GM23338 (cell line): ENCODE measurements at regions not wholly inside any gene's neighbourhood (a gene's known extent, or its start where the extent isn't known, plus 50 kb on each side); places are given as distances from the start of the nearest gene placed in this dataset.

Experiments used
- ATAC-seq: fragments of 200-7000 bp; cut with Tn5 transposase; 3 replicates; pipeline ENCODE4 v1.9.1; 2020
- DNase-seq: peaks from one replicate; pipeline ENCODE4 v3.0.0-alpha.2; 2015; ENCODE audit warnings: low spot score
- H2AFZ ChIP-seq: fragments of 200-600 bp; sonication (generic); 2 replicates; pipeline ENCODE4 v1.8.0; 2016; ENCODE audit warnings: antibody characterized with exemption, mild to moderate bottlenecking, moderate library complexity
- H3F3A ChIP-seq: fragments of 200-600 bp; sonication (generic); replicated peaks from 2 replicates; pipeline ENCODE4 v1.8.0; 2017; ENCODE audit warnings: antibody characterized with exemption, mixed run types, low read depth
- H3K27ac ChIP-seq: fragments of 200-600 bp; sonication (generic); 2 replicates; pipeline ENCODE4 v1.6.1; 2016; ENCODE audit warnings: low read depth
- H3K27me3 ChIP-seq: fragments of 200-600 bp; sonication (generic); 2 replicates; pipeline ENCODE4 v1.8.0; 2016; ENCODE audit warnings: mild to moderate bottlenecking, mixed run types, moderate library complexity; ENCODE audit not compliant: insufficient read depth
- H3K36me3 ChIP-seq: fragments of 200-600 bp; sonication (generic); 2 replicates; pipeline ENCODE4 v1.8.0; 2016; ENCODE audit warnings: mild to moderate bottlenecking; ENCODE audit not compliant: insufficient read depth
- H3K4me1 ChIP-seq: fragments of 200-600 bp; sonication (generic); 2 replicates; pipeline ENCODE4 v1.8.0; 2016; ENCODE audit warnings: mild to moderate bottlenecking, moderate library complexity; ENCODE audit not compliant: insufficient read depth
- H3K4me2 ChIP-seq: fragments of 200-600 bp; sonication (generic); 2 replicates; pipeline ENCODE4 v1.7.1; 2017; ENCODE audit warnings: mixed run types
- H3K4me3 ChIP-seq: fragments of 200-600 bp; sonication (generic); 2 replicates; pipeline ENCODE4 v1.6.1; 2016; ENCODE audit warnings: mixed run types
- H3K79me2 ChIP-seq: fragments of 200-600 bp; sonication (generic); replicated peaks from 2 replicates; pipeline ENCODE4 v1.8.0; 2017; ENCODE audit warnings: mild to moderate bottlenecking; ENCODE audit not compliant: insufficient read depth
- H3K9me2 ChIP-seq: fragments of 200-600 bp; sonication (generic); 2 replicates; pipeline ENCODE4 v1.8.0; 2017; ENCODE audit not compliant: insufficient read depth
- H4K20me1 ChIP-seq: fragments of 200-600 bp; sonication (generic); replicated peaks from 2 replicates; pipeline ENCODE4 v1.8.0; 2017; ENCODE audit warnings: mild to moderate bottlenecking; ENCODE audit not compliant: insufficient read depth
- H3K27ac Mint-ChIP-seq: 2 replicates; pipeline ENCODE4 v1.8.0; 2020; ENCODE audit warnings: inconsistent platforms, mild to moderate bottlenecking, moderate library complexity, mixed read lengths
- H3K27me3 Mint-ChIP-seq: 3 replicates; pipeline ENCODE4 v1.8.0; 2022; ENCODE audit warnings: low read depth, mild to moderate bottlenecking, moderate library complexity, mixed read lengths, inconsistent platforms; ENCODE audit not compliant: insufficient read depth, poor library complexity
- H3K36me3 Mint-ChIP-seq: 3 replicates; pipeline ENCODE4 v1.8.0; 2021; ENCODE audit warnings: low read depth, mild to moderate bottlenecking, inconsistent platforms, moderate library complexity, mixed read lengths
- H3K4me1 Mint-ChIP-seq: 3 replicates; pipeline ENCODE4 v1.8.0; 2020; ENCODE audit warnings: mild to moderate bottlenecking, inconsistent platforms, mixed read lengths
- H3K4me3 Mint-ChIP-seq: 3 replicates; pipeline ENCODE4 v1.8.0; 2021; ENCODE audit warnings: moderate library complexity, mild to moderate bottlenecking, inconsistent platforms, mixed read lengths
- H3K9me3 Mint-ChIP-seq: 3 replicates; pipeline ENCODE4 v1.8.0; 2020; ENCODE audit warnings: moderate library complexity, mild to moderate bottlenecking, inconsistent platforms, mixed read lengths
- CREB1 ChIP-seq: fragments of 250-450 bp; sonication (Bioruptor Pico); IDR thresholded peaks from 2 replicates; pipeline ENCODE4 v1.5.0; 2020; ENCODE audit warnings: low read depth, mild to moderate bottlenecking, moderate library complexity
- CTCF ChIP-seq, 2 experiments: fragments of 200-600 bp in 1 of 2; sonication (generic) in 1 of 2; conservative IDR thresholded peaks; 2 replicates each; pipeline versions ENCODE4 v1.5.1 to v1.6.1; 2016 to 2017; ENCODE audit warnings: antibody characterized with exemption in 2 of 2, low read depth in 2 of 2, mild to moderate bottlenecking in 2 of 2, moderate library complexity in 1 of 2
- EZH2 ChIP-seq: fragments of 200-600 bp; sonication (generic); IDR thresholded peaks from one replicate; pipeline ENCODE4 v1.8.0; 2017; ENCODE audit warnings: antibody characterized with exemption, mild to moderate bottlenecking, low read depth; ENCODE audit not compliant: unreplicated experiment
- EZH2phosphoT487 ChIP-seq: fragments of 200-600 bp; sonication (generic); IDR thresholded peaks from one replicate; pipeline ENCODE4 v1.8.1; 2018; ENCODE audit warnings: antibody characterized with exemption; ENCODE audit not compliant: unreplicated experiment
- JUNB ChIP-seq: IDR thresholded peaks from one replicate; pipeline ENCODE4 v1.6.1; 2016; ENCODE audit warnings: antibody characterized with exemption; ENCODE audit not compliant: unreplicated experiment
- NANOG ChIP-seq: IDR thresholded peaks from 2 replicates; pipeline ENCODE4 v1.6.1; 2016; ENCODE audit warnings: antibody characterized with exemption, borderline replicate concordance
- POLR2AphosphoS5 ChIP-seq: IDR thresholded peaks from 2 replicates; pipeline ENCODE4 v1.6.1; 2016; ENCODE audit warnings: antibody characterized with exemption, low read depth
- STAT1 ChIP-seq: IDR thresholded peaks from one replicate; pipeline ENCODE4 v1.6.1; 2016; ENCODE audit warnings: antibody characterized with exemption; ENCODE audit not compliant: unreplicated experiment
- ZNF114 ChIP-seq: fragments of 250-450 bp; sonication (Bioruptor Pico); IDR thresholded peaks from 2 replicates; pipeline ENCODE4 v1.5.0; 2020; ENCODE audit warnings: mild to moderate bottlenecking, moderate library complexity
- ZNF331 ChIP-seq: fragments of 250-450 bp; sonication (Bioruptor Pico); IDR thresholded peaks from 2 replicates; pipeline ENCODE4 v1.5.0; 2020; ENCODE audit warnings: low read depth, mild to moderate bottlenecking, moderate library complexity
- ZNF462 ChIP-seq: fragments of 250-450 bp; sonication (Bioruptor Pico); IDR thresholded peaks from 2 replicates; pipeline ENCODE4 v1.5.0; 2020; ENCODE audit warnings: mild to moderate bottlenecking, moderate library complexity
- TF ChIP-seq, protein P1 (sequence below): IDR thresholded peaks from one replicate; pipeline ENCODE4 v1.6.1; 2018; ENCODE audit warnings: antibody characterized with exemption; ENCODE audit not compliant: unreplicated experiment
- TF ChIP-seq, protein P2 (sequence below): IDR thresholded peaks from 2 replicates; pipeline ENCODE4 v1.6.1; 2016; ENCODE audit warnings: antibody characterized with exemption

- TF ChIP-seq, protein P1, sequence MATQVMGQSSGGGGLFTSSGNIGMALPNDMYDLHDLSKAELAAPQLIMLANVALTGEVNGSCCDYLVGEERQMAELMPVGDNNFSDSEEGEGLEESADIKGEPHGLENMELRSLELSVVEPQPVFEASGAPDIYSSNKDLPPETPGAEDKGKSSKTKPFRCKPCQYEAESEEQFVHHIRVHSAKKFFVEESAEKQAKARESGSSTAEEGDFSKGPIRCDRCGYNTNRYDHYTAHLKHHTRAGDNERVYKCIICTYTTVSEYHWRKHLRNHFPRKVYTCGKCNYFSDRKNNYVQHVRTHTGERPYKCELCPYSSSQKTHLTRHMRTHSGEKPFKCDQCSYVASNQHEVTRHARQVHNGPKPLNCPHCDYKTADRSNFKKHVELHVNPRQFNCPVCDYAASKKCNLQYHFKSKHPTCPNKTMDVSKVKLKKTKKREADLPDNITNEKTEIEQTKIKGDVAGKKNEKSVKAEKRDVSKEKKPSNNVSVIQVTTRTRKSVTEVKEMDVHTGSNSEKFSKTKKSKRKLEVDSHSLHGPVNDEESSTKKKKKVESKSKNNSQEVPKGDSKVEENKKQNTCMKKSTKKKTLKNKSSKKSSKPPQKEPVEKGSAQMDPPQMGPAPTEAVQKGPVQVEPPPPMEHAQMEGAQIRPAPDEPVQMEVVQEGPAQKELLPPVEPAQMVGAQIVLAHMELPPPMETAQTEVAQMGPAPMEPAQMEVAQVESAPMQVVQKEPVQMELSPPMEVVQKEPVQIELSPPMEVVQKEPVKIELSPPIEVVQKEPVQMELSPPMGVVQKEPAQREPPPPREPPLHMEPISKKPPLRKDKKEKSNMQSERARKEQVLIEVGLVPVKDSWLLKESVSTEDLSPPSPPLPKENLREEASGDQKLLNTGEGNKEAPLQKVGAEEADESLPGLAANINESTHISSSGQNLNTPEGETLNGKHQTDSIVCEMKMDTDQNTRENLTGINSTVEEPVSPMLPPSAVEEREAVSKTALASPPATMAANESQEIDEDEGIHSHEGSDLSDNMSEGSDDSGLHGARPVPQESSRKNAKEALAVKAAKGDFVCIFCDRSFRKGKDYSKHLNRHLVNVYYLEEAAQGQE, result no peak
- TF ChIP-seq ZNF462 (CRISPR knock-in tag) (no peak), EZH2phosphoT487 (no peak), JUNB (no peak), ZNF331 (no peak), CREB1 (CRISPR knock-in tag) (no peak), NANOG (no peak), CTCF (conservative IDR thresholded peaks at IDR 0.05; ENCODE audit: low read depth in 2 of 2) (no peak), ZNF114 (CRISPR knock-in tag) (no peak), EZH2 (no peak), POLR2AphosphoS5 (no peak), STAT1 (no peak)
- TF ChIP-seq, protein P2, sequence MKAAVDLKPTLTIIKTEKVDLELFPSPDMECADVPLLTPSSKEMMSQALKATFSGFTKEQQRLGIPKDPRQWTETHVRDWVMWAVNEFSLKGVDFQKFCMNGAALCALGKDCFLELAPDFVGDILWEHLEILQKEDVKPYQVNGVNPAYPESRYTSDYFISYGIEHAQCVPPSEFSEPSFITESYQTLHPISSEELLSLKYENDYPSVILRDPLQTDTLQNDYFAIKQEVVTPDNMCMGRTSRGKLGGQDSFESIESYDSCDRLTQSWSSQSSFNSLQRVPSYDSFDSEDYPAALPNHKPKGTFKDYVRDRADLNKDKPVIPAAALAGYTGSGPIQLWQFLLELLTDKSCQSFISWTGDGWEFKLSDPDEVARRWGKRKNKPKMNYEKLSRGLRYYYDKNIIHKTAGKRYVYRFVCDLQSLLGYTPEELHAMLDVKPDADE, result no peak
- peaks cover 4% of the 10 kb centered on the region; the same call in 1 of the 2 replicates for H3K9me2 ChIP-seq
- H3K9me3 Mint-ChIP-seq, result peaks cover 4% of the 10 kb centered on the region; the same call in 1 of the 3 replicates
- no peak overlapping the region for H3K27ac Mint-ChIP-seq
- H3K36me3 Mint-ChIP-seq, result no peaks in the 10 kb centered on the region; the same call in 2 of the 3 replicates
- H3K4me3 Mint-ChIP-seq, result no peak overlapping the region
- DNase-seq, result no peak
- H3K4me3 ChIP-seq, result no peak overlapping the region
- no peak overlapping the region for H2AFZ ChIP-seq
- H3K27ac ChIP-seq, result no peak overlapping the region
- H3K4me1 Mint-ChIP-seq, result peaks cover 6% of the 10 kb centered on the region; the same call in 2 of the 3 replicates
- no peaks in the 10 kb centered on the region for H3K79me2 ChIP-seq
- ATAC-seq, result no peak
- H4K20me1 ChIP-seq, result no peaks in the 10 kb centered on the region
- H3F3A ChIP-seq, result no peaks in the 10 kb centered on the region
- H3K36me3 ChIP-seq, result no peaks in the 10 kb centered on the region
- no peaks in the 10 kb centered on the region for H3K27me3 Mint-ChIP-seq
- no peaks in the 10 kb centered on the region for H3K27me3 ChIP-seq
- no peak overlapping the region for H3K4me2 ChIP-seq
- no peaks in the 10 kb centered on the region for H3K4me1 ChIP-seq
Observed at GRCh38 chr2:157986761-157987160, 110.6 kb upstream of the ACVR1 start.
